IMR-90 (cell line): ENCODE measurements at regions not wholly inside any gene's neighbourhood (a gene's known extent, or its start where the extent isn't known, plus 50 kb on each side); places are given as distances from the start of the nearest gene placed in this dataset.

Experiments used
- ATAC-seq: fragments of 200-7000 bp; cut with Tn5 transposase; 2 replicates; pipeline ENCODE4 v1.9.1; 2020; ENCODE audit warnings: low read depth, mild to moderate bottlenecking, moderate library complexity
- BruUV-seq: library from RNA; stranded (reverse); fragments of 400-500 nt; replicated peaks from 2 replicates; lab custom pipeline; 2021; lab: Mats Ljungman, UMichigan
- CTCF ChIA-PET: fragments of 300-600 bp; formaldehyde crosslinking; extraction: SDS; loops from one replicate; lab custom pipeline; 2021; ENCODE audit warnings: antibody characterized with exemption; lab: Yijun Ruan, JAX
- POLR2A ChIA-PET: fragments of 300-600 bp; sonication (Branson Sonifier 250); formaldehyde crosslinking; loops from one replicate; lab custom pipeline; 2022; ENCODE audit warnings: antibody characterized with exemption; ENCODE audit not compliant: unreplicated experiment; lab: Charles Lee
- DNase-seq: peaks from one replicate; pipeline ENCODE4 v3.0.0; 2013
- H2AFZ ChIP-seq: replicated peaks from 2 replicates; pipeline ENCODE3; 2013; ENCODE audit warnings: low read length, mild to moderate bottlenecking; ENCODE audit not compliant: poor library complexity
- H2AK5ac ChIP-seq: 2 replicates; pipeline ENCODE4 v1.6.1; 2013; ENCODE audit warnings: low read depth, low read length, inconsistent platforms
- H2AK9ac ChIP-seq: replicated peaks from 2 replicates; pipeline ENCODE3; 2013; ENCODE audit warnings: mild to moderate bottlenecking, low read depth, low read length, moderate library complexity; ENCODE audit not compliant: poor library complexity
- H2BK120ac ChIP-seq: 2 replicates; pipeline ENCODE4 v1.6.1; 2013; ENCODE audit warnings: low read depth, low read length, inconsistent platforms
- H2BK15ac ChIP-seq: 3 replicates; pipeline ENCODE4 v1.6.1; 2013; ENCODE audit warnings: low read depth, low read length, inconsistent platforms
- H2BK20ac ChIP-seq: 2 replicates; pipeline ENCODE4 v1.6.1; 2013; ENCODE audit warnings: low read depth, mild to moderate bottlenecking, inconsistent platforms, low read length, moderate library complexity
- H2BK5ac ChIP-seq: 2 replicates; pipeline ENCODE4 v1.6.1; 2013; ENCODE audit warnings: mild to moderate bottlenecking, low read depth, low read length, inconsistent platforms; ENCODE audit not compliant: poor library complexity, severe bottlenecking
- H3K14ac ChIP-seq: replicated peaks from 2 replicates; pipeline ENCODE4 v1.6.1; 2013; ENCODE audit warnings: low read depth, low read length, inconsistent platforms
- H3K18ac ChIP-seq: 2 replicates; pipeline ENCODE4 v1.6.1; 2013; ENCODE audit warnings: low read depth, low read length, control low read depth
- H3K23ac ChIP-seq: 2 replicates; pipeline ENCODE4 v1.6.1; 2013; ENCODE audit warnings: low read depth, low read length, inconsistent platforms
- H3K27ac ChIP-seq: 2 replicates; pipeline ENCODE4 v1.5.1; 2013; ENCODE audit warnings: mild to moderate bottlenecking, control low read depth, low read length; ENCODE audit not compliant: insufficient read depth
- H3K27me3 ChIP-seq: 2 replicates; pipeline ENCODE4 v1.6.1; 2013; ENCODE audit warnings: low read length; ENCODE audit not compliant: control insufficient read depth, insufficient read depth
- H3K36me3 ChIP-seq: 2 replicates; pipeline ENCODE4 v1.6.1; 2013; ENCODE audit warnings: low read length, mixed read lengths; ENCODE audit not compliant: control insufficient read depth, insufficient read depth
- H3K4ac ChIP-seq: 2 replicates; pipeline ENCODE4 v1.6.1; 2013; ENCODE audit warnings: low read depth, low read length, inconsistent platforms
- H3K4me1 ChIP-seq: 2 replicates; pipeline ENCODE4 v1.6.1; 2013; ENCODE audit warnings: low read length, mixed read lengths; ENCODE audit not compliant: control insufficient read depth, insufficient read depth
- H3K4me2 ChIP-seq: 2 replicates; pipeline ENCODE4 v1.6.1; 2013; ENCODE audit warnings: low read depth, mild to moderate bottlenecking, control low read depth, low read length, moderate library complexity
- H3K4me3 ChIP-seq: 2 replicates; pipeline ENCODE4 v1.5.1; 2013; ENCODE audit warnings: low read depth, mild to moderate bottlenecking, control low read depth, low read length, moderate library complexity; ENCODE audit not compliant: insufficient read depth
- H3K56ac ChIP-seq: 2 replicates; pipeline ENCODE4 v1.6.1; 2013; ENCODE audit warnings: low read length, inconsistent platforms; ENCODE audit not compliant: insufficient read depth; ENCODE audit errors: extremely low read depth
- H3K79me1 ChIP-seq, 2 experiments: 2 replicates each; pipeline ENCODE4 v1.6.1; 2013; ENCODE audit warnings: low read length in 2 of 2, inconsistent platforms in 1 of 2, low read depth in 1 of 2
- H3K9ac ChIP-seq: 2 replicates; pipeline ENCODE4 v1.6.1; 2013; ENCODE audit warnings: low read depth, low read length, control low read depth
- H3K9me1 ChIP-seq: 2 replicates; pipeline ENCODE4 v1.6.1; 2013; ENCODE audit warnings: low read length, inconsistent platforms; ENCODE audit not compliant: insufficient read depth
- H3K9me3 ChIP-seq: 2 replicates; pipeline ENCODE4 v1.6.1; 2013; ENCODE audit warnings: low read length; ENCODE audit not compliant: control insufficient read depth, insufficient read depth
- H4K20me1 ChIP-seq: 2 replicates; pipeline ENCODE4 v1.6.1; 2013; ENCODE audit warnings: low read length, inconsistent platforms; ENCODE audit not compliant: insufficient read depth
- H4K5ac ChIP-seq: 2 replicates; pipeline ENCODE4 v1.6.1; 2013; ENCODE audit warnings: mild to moderate bottlenecking, low read depth, low read length, control low read depth
- H4K8ac ChIP-seq, 2 experiments: 2 replicates each; pipeline ENCODE4 v1.6.1; 2013; ENCODE audit warnings: low read depth in 2 of 2, low read length in 2 of 2, control low read depth in 1 of 2, inconsistent platforms in 1 of 2
- H4K91ac ChIP-seq: 2 replicates; pipeline ENCODE4 v1.6.1; 2013; ENCODE audit warnings: low read depth, low read length, inconsistent platforms; ENCODE audit not compliant: insufficient read depth
- BHLHE40 ChIP-seq: fragments of 150-350 bp; IDR thresholded peaks from 2 replicates; pipeline ENCODE4 v1.6.1; 2016; ENCODE audit warnings: mild to moderate bottlenecking, low read depth, low read length
- CEBPB ChIP-seq: IDR thresholded peaks from 2 replicates; pipeline ENCODE4 v1.6.1; 2012; ENCODE audit warnings: low read depth, low read length, improper control_type of control experiment
- CHD1 ChIP-seq: IDR thresholded peaks from 2 replicates; pipeline ENCODE4 v1.6.1; 2012; ENCODE audit warnings: low read depth, low read length, improper control_type of control experiment
- MAZ ChIP-seq: IDR thresholded peaks from 2 replicates; pipeline ENCODE4 v1.6.1; 2012; ENCODE audit warnings: low read depth, mild to moderate bottlenecking, low read length, improper control_type of control experiment, moderate library complexity, borderline replicate concordance
- MXI1 ChIP-seq: IDR thresholded peaks from 2 replicates; pipeline ENCODE4 v1.6.1; 2012; ENCODE audit warnings: low read depth, mild to moderate bottlenecking, low read length, moderate library complexity, borderline replicate concordance
- NFE2L2 ChIP-seq: fragments of 150-350 bp; IDR thresholded peaks from 2 replicates; pipeline ENCODE4 v1.6.1; 2016; ENCODE audit warnings: low read depth, mild to moderate bottlenecking, low read length
- RCOR1 ChIP-seq: IDR thresholded peaks from 2 replicates; pipeline ENCODE4 v1.6.1; 2012; ENCODE audit warnings: mild to moderate bottlenecking, low read length, improper control_type of control experiment; ENCODE audit not compliant: insufficient replicate concordance
- RFX5 ChIP-seq: IDR thresholded peaks from 2 replicates; pipeline ENCODE4 v1.8.0; 2012; ENCODE audit warnings: low read depth, mild to moderate bottlenecking, low read length, moderate library complexity
- SMC3 ChIP-seq: fragments of 150-350 bp; IDR thresholded peaks from 2 replicates; pipeline ENCODE4 v1.6.1; 2016; ENCODE audit warnings: low read depth, mild to moderate bottlenecking, antibody characterized with exemption, low read length, moderate library complexity
- WGBS, 2 experiments: methylation state at CpG; one replicate each; pipeline versions ENCODE4 v1.1.5 to v1.1.7; 2013; ENCODE audit warnings: missing lambda C conversion rate in 2 of 2; ENCODE audit not compliant: insufficient read length in 1 of 2; ENCODE audit errors: extremely low coverage in 2 of 2; 5-methylcytosine and 5-hydroxymethylcytosine counted together
- dilution Hi-C: fragments of 300-500 bp; cut with HindIII; formaldehyde crosslinking; loops from one replicate; pipeline ENCODE4 v1.14.3; 2018; ENCODE audit warnings: low sequenced_read_pairs; ENCODE audit not compliant: unreplicated experiment
- in situ Hi-C: fragments of 300-500 bp; cut with MboI; formaldehyde crosslinking; loops from 3 replicates; pipeline ENCODE4 v1.14.3; 2019; ENCODE audit warnings: low sequenced_read_pairs, inconsistent platforms, mixed read lengths
- intact Hi-C: fragments of 100-400 bp; cut with micrococcal nuclease; formaldehyde crosslinking; loops from 2 replicates; pipeline ENCODE4 v1.10.0; 2022
- TF ChIP-seq, protein P1 (sequence below): fragments of 150-350 bp; IDR thresholded peaks from 2 replicates; pipeline ENCODE4 v1.6.1; 2017; ENCODE audit warnings: mild to moderate bottlenecking, antibody characterized with exemption, low read length, low read depth
- TF ChIP-seq, protein P2 (sequence below): conservative IDR thresholded peaks from 2 replicates; pipeline ENCODE4 v1.5.1; 2012; ENCODE audit warnings: mild to moderate bottlenecking, low read depth, low read length, improper control_type of control experiment

DNA sequence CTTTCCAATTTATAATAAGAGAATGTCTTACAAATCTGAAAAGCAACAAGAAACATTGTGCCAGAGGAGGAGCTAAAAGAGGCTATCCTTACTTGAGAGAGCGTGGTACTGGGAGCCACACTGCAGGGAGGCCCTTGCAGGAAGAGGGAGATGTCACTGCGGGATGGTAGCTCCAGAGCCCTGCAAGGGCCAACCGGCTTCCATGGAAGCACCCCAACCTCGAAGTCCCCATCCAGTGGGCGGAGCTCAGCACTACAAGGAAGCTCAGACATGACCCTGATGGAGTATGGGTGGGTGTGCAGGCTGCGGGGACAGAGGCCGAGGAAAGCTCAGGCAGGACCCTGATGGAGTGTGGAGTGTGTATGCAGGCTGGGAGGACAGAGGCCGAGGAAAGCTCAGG, 57.8 kb upstream of the RPS6KA2 start:
- H3K9me1 ChIP-seq = peaks cover 7% of the 10 kb centered on the region
- peaks cover 8% of the 10 kb centered on the region; the same call in 1 of the 2 replicates for H3K4me1 ChIP-seq
- no TSS peak for BruUV-seq
- H3K4ac ChIP-seq = no peak overlapping the region
- no peak overlapping the region for H2BK20ac ChIP-seq
- ATAC-seq = no peak
- no peaks in the 10 kb centered on the region for H3K9me3 ChIP-seq
- no peak overlapping the region for H4K8ac ChIP-seq
- no peak overlapping the region for H3K18ac ChIP-seq
- no peak overlapping the region for H4K91ac ChIP-seq
- no peak overlapping the region for H3K23ac ChIP-seq
- no peak overlapping the region for H2AFZ ChIP-seq
- no peak overlapping the region for H3K27ac ChIP-seq
- no peaks in the 10 kb centered on the region for H3K79me1 ChIP-seq
- in situ Hi-C loops = no loop called here
- intact Hi-C loops = no loop called here
- 83% methylated on average over 2 of the region's 8 CpGs; no CpG with 5 or more reads in 1 of the 2 experiments for WGBS, 2 experiments
- H3K14ac ChIP-seq = no peak overlapping the region
- POLR2A ChIA-PET = no interaction called here
- H3K36me3 ChIP-seq = no peaks in the 10 kb centered on the region
- no peak overlapping the region for H3K4me3 ChIP-seq
- no peak overlapping the region for H2BK15ac ChIP-seq
- CTCF ChIA-PET = no interaction called here
- H2BK5ac ChIP-seq = no peak overlapping the region
- H3K9ac ChIP-seq = no peak overlapping the region
- no peak for DNase-seq
- no peaks in the 10 kb centered on the region for H4K20me1 ChIP-seq
- peaks cover 13% of the 10 kb centered on the region; the same call in 1 of the 2 replicates for H3K27me3 ChIP-seq
- no peak overlapping the region for H3K4me2 ChIP-seq
- TF ChIP-seq SMC3 (no peak), MXI1 (no peak), NFE2L2 (no peak), BHLHE40 (no peak), MAZ (no peak), RFX5 (no peak), CEBPB (no peak), RCOR1 (no peak), CHD1 (no peak)
- TF ChIP-seq, protein P1, sequence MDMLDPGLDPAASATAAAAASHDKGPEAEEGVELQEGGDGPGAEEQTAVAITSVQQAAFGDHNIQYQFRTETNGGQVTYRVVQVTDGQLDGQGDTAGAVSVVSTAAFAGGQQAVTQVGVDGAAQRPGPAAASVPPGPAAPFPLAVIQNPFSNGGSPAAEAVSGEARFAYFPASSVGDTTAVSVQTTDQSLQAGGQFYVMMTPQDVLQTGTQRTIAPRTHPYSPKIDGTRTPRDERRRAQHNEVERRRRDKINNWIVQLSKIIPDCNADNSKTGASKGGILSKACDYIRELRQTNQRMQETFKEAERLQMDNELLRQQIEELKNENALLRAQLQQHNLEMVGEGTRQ = no peak
- TF ChIP-seq, protein P2, sequence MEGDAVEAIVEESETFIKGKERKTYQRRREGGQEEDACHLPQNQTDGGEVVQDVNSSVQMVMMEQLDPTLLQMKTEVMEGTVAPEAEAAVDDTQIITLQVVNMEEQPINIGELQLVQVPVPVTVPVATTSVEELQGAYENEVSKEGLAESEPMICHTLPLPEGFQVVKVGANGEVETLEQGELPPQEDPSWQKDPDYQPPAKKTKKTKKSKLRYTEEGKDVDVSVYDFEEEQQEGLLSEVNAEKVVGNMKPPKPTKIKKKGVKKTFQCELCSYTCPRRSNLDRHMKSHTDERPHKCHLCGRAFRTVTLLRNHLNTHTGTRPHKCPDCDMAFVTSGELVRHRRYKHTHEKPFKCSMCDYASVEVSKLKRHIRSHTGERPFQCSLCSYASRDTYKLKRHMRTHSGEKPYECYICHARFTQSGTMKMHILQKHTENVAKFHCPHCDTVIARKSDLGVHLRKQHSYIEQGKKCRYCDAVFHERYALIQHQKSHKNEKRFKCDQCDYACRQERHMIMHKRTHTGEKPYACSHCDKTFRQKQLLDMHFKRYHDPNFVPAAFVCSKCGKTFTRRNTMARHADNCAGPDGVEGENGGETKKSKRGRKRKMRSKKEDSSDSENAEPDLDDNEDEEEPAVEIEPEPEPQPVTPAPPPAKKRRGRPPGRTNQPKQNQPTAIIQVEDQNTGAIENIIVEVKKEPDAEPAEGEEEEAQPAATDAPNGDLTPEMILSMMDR = no peak
- H2AK5ac ChIP-seq = no peak overlapping the region
- H2AK9ac ChIP-seq = no peak overlapping the region
- no peak overlapping the region for H2BK120ac ChIP-seq
- dilution Hi-C loops = no loop called here
- no peak overlapping the region for H3K56ac ChIP-seq
- H4K5ac ChIP-seq = no peak overlapping the region
